H9 (cell line): ENCODE measurements at regions not wholly inside any gene's neighbourhood (a gene's known extent, or its start where the extent isn't known, plus 50 kb on each side); places are given as distances from the start of the nearest gene placed in this dataset.

ENCODE experiments used
- DNase-seq: peaks from one replicate; pipeline ENCODE4 v3.0.0-alpha.2; 2017
- H2AFZ ChIP-seq: one replicate; pipeline ENCODE4 v1.6.1; 2013; ENCODE audit warnings: mild to moderate bottlenecking, low read length, control low read depth, moderate library complexity
- H2AK5ac ChIP-seq: 2 replicates; pipeline ENCODE4 v1.6.1; 2013; ENCODE audit warnings: low read length, control low read depth, mixed read lengths; ENCODE audit not compliant: insufficient read length
- H2BK120ac ChIP-seq: one replicate; pipeline ENCODE4 v1.6.1; 2013; ENCODE audit warnings: low read depth, mild to moderate bottlenecking, low read length, control low read depth, inconsistent platforms; ENCODE audit not compliant: poor library complexity, severe bottlenecking
- H2BK12ac ChIP-seq: 2 replicates; pipeline ENCODE4 v1.6.1; 2013; ENCODE audit warnings: low read length, control low read depth, mixed read lengths, low read depth; ENCODE audit not compliant: insufficient read length
- H2BK15ac ChIP-seq: 2 replicates; pipeline ENCODE4 v1.6.1; 2013; ENCODE audit warnings: low read depth, low read length, control low read depth
- H2BK20ac ChIP-seq: one replicate; pipeline ENCODE4 v1.6.1; 2013; ENCODE audit warnings: low read depth, mild to moderate bottlenecking, low read length, control low read depth, inconsistent platforms; ENCODE audit not compliant: poor library complexity, severe bottlenecking
- H2BK5ac ChIP-seq: 2 replicates; pipeline ENCODE4 v1.6.1; 2013; ENCODE audit warnings: low read length, control low read depth, mixed read lengths; ENCODE audit not compliant: insufficient read length
- H3K14ac ChIP-seq: 2 replicates; pipeline ENCODE4 v1.6.1; 2013; ENCODE audit warnings: low read length, control low read depth; ENCODE audit not compliant: insufficient read depth
- H3K18ac ChIP-seq: 2 replicates; pipeline ENCODE4 v1.6.1; 2013; ENCODE audit warnings: low read depth, mild to moderate bottlenecking, mixed read lengths, low read length, control low read depth; ENCODE audit not compliant: insufficient read length
- H3K23ac ChIP-seq: 2 replicates; pipeline ENCODE4 v1.6.1; 2013; ENCODE audit warnings: low read length, control low read depth, mixed read lengths, low read depth; ENCODE audit not compliant: insufficient read length
- H3K23me2 ChIP-seq: 2 replicates; pipeline ENCODE4 v1.6.1; 2013; ENCODE audit warnings: low read depth, mild to moderate bottlenecking, mixed read lengths, low read length, control low read depth; ENCODE audit not compliant: insufficient read length, poor library complexity, severe bottlenecking
- H3K27ac ChIP-seq: 2 replicates; pipeline ENCODE4 v1.5.1; 2013; ENCODE audit warnings: low read length, control low read depth, mixed read lengths, low read depth; ENCODE audit not compliant: insufficient read length
- H3K27me3 ChIP-seq: 2 replicates; pipeline ENCODE4 v1.6.1; 2013; ENCODE audit warnings: low read length, control low read depth, inconsistent platforms; ENCODE audit not compliant: insufficient read depth
- H3K4ac ChIP-seq: 2 replicates; pipeline ENCODE4 v1.6.1; 2013; ENCODE audit warnings: low read depth, mild to moderate bottlenecking, control low read depth, inconsistent platforms, low read length, moderate library complexity
- H3K4me1 ChIP-seq: 2 replicates; pipeline ENCODE4 v1.6.1; 2013; ENCODE audit warnings: low read length, control low read depth, inconsistent platforms; ENCODE audit not compliant: insufficient read depth
- H3K4me2 ChIP-seq: 2 replicates; pipeline ENCODE4 v1.6.1; 2013; ENCODE audit warnings: low read length, control low read depth, mixed read lengths; ENCODE audit not compliant: insufficient read length, insufficient read depth
- H3K56ac ChIP-seq: 2 replicates; pipeline ENCODE4 v1.6.1; 2013; ENCODE audit warnings: low read depth, mild to moderate bottlenecking, mixed read lengths, low read length, control low read depth; ENCODE audit not compliant: insufficient read length
- H3K79me1 ChIP-seq: 2 replicates; pipeline ENCODE4 v1.6.1; 2013; ENCODE audit warnings: low read depth, mild to moderate bottlenecking, moderate library complexity, low read length, control low read depth, inconsistent platforms; ENCODE audit not compliant: insufficient read depth, poor library complexity, severe bottlenecking
- H3K79me2 ChIP-seq: 2 replicates; pipeline ENCODE4 v1.6.1; 2013; ENCODE audit warnings: low read length, control low read depth, inconsistent platforms; ENCODE audit not compliant: insufficient read depth
- H3K9ac ChIP-seq: 2 replicates; pipeline ENCODE4 v1.6.1; 2013; ENCODE audit warnings: low read length, control low read depth, mixed read lengths; ENCODE audit not compliant: insufficient read length; ENCODE audit errors: extremely low read depth
- H3K9me3 ChIP-seq: one replicate; pipeline ENCODE4 v1.6.1; 2013; ENCODE audit warnings: low read depth, low read length, inconsistent platforms; ENCODE audit not compliant: control insufficient read depth
- H3T11ph ChIP-seq: one replicate; pipeline ENCODE4 v1.6.1; 2013; ENCODE audit warnings: mild to moderate bottlenecking, low read length, control low read depth, inconsistent platforms
- H4K20me1 ChIP-seq: one replicate; pipeline ENCODE4 v1.6.1; 2013; ENCODE audit not compliant: control insufficient read depth, insufficient read length, insufficient read depth
- H4K5ac ChIP-seq: 2 replicates; pipeline ENCODE4 v1.6.1; 2013; ENCODE audit warnings: low read depth, mild to moderate bottlenecking, mixed read lengths, low read length, control low read depth; ENCODE audit not compliant: insufficient read length
- H4K8ac ChIP-seq: replicated peaks from 2 replicates; pipeline ENCODE4 v1.6.1; 2013; ENCODE audit warnings: low read length, control low read depth, mixed read lengths, low read depth; ENCODE audit not compliant: insufficient read length
- H4K91ac ChIP-seq: 2 replicates; pipeline ENCODE4 v1.6.1; 2013; ENCODE audit warnings: low read depth, mild to moderate bottlenecking, moderate library complexity, mixed read lengths, low read length, control low read depth; ENCODE audit not compliant: insufficient read length
- H3K27ac Mint-ChIP-seq, 3 experiments: 2 replicates in 2 of 3; 3 replicates in 1 of 3; pipeline ENCODE4 v1.8.0; 2020 to 2021; ENCODE audit warnings: mixed read lengths in 3 of 3, mild to moderate bottlenecking in 1 of 3, moderate library complexity in 1 of 3
- H3K27me3 Mint-ChIP-seq: 2 replicates; pipeline ENCODE4 v1.8.0; 2021; ENCODE audit warnings: low read depth, mild to moderate bottlenecking, moderate library complexity, mixed read lengths
- H3K36me3 Mint-ChIP-seq, 3 experiments: 2 replicates in 2 of 3; 3 replicates in 1 of 3; pipeline ENCODE4 v1.8.0; 2020 to 2021; ENCODE audit warnings: low read depth in 3 of 3, mixed read lengths in 3 of 3; ENCODE audit not compliant: insufficient read depth in 1 of 3
- H3K4me1 Mint-ChIP-seq, 2 experiments: 2 replicates each; pipeline ENCODE4 v1.8.0; 2020; ENCODE audit warnings: mixed read lengths in 2 of 2
- H3K4me3 Mint-ChIP-seq, 2 experiments: 2 replicates in 1 of 2; 3 replicates in 1 of 2; pipeline ENCODE4 v1.8.0; 2020 to 2021; ENCODE audit warnings: mild to moderate bottlenecking in 2 of 2, mixed read lengths in 2 of 2, moderate library complexity in 1 of 2
- H3K9me3 Mint-ChIP-seq, 2 experiments: 2 replicates in 1 of 2; 3 replicates in 1 of 2; pipeline ENCODE4 v1.8.0; 2020; ENCODE audit warnings: mild to moderate bottlenecking in 2 of 2, mixed read lengths in 2 of 2, moderate library complexity in 1 of 2
- CTCF ChIP-seq: fragments of 200-600 bp; sonication (generic); conservative IDR thresholded peaks from 3 replicates; pipeline ENCODE4 v1.8.0; 2021; ENCODE audit warnings: antibody characterized with exemption, mild to moderate bottlenecking
- WGBS: extraction: QIAGEN DNeasy Blood & Tissue Kit; methylation state at CpG from one replicate; pipeline ENCODE4 v1.1.7; 2013; ENCODE audit warnings: missing lambda C conversion rate, low lambda C conversion rate, mixed read lengths; ENCODE audit not compliant: insufficient read length; ENCODE audit errors: extremely low coverage; 5-methylcytosine and 5-hydroxymethylcytosine counted together

GRCh38 chr14:26925876-26926584 is 328.2 kb upstream of the NOVA1 start:
- Mint-ChIP-seq H3K36me3 (no peaks in the 10 kb centered on the region), H3K4me3 (no peak overlapping the region), H3K27ac (peak overlapping the region; percentile 21 to 83 (median 74); a peak in 5 of 7 replicates), H3K4me1 (peaks cover 25 to 30% of the 10 kb centered on the region in 2 experiments), H3K27me3 (no peaks in the 10 kb centered on the region), H3K9me3 (no peaks in the 10 kb centered on the region; a peak in 1 of 5 replicates)
- Histone ChIP-seq H4K20me1 (no peaks in the 10 kb centered on the region), H3K18ac (no peak overlapping the region), H2BK12ac (peak overlapping the region; percentile 79), H2BK20ac (no peak overlapping the region), H3K79me1 (no peaks in the 10 kb centered on the region), H3K56ac (no peak overlapping the region), H4K5ac (no peak overlapping the region), H3K9me3 (no peaks in the 10 kb centered on the region), H3K14ac (peak overlapping the region; percentile 82), H3K27ac (no peak overlapping the region), H3K23me2 (no peaks in the 10 kb centered on the region), H3T11ph (no peak overlapping the region), H2BK15ac (peak overlapping the region; percentile 98; the same call in 1 of the 2 replicates), H3K27me3 (no peaks in the 10 kb centered on the region), H2AK5ac (no peak overlapping the region), H2BK120ac (no peak overlapping the region), H2AFZ (peak overlapping the region; percentile 32), H3K79me2 (no peaks in the 10 kb centered on the region), H3K23ac (no peak overlapping the region), H3K4me2 (no peak overlapping the region), H2BK5ac (no peak overlapping the region), H3K4me1 (peaks cover 7% of the 10 kb centered on the region; the same call in 1 of the 2 replicates), H3K9ac (no peak overlapping the region), H4K8ac (no peak overlapping the region), H3K4ac (no peak overlapping the region), H4K91ac (no peak overlapping the region)
- no peak for TF ChIP-seq CTCF
- WGBS: no CpG with 5 or more reads among the region's 8 CpGs
- no peak for DNase-seq
